Endothelial cell of umbilical vein (primary cell): ENCODE measurements at regions not wholly inside any gene's neighbourhood (a gene's known extent, or its start where the extent isn't known, plus 50 kb on each side); places are given as distances from the start of the nearest gene placed in this dataset.

Experiments
- BruUV-seq: library from RNA; stranded (reverse); fragments of 400-500 nt; replicated peaks from 2 replicates; lab custom pipeline; 2021; lab: Mats Ljungman, UMichigan
- CTCF ChIA-PET: fragments of 300-600, 350-600 bp; sonication (Branson Sonifier 250); formaldehyde crosslinking; loops from one replicate; lab custom pipeline; 2021; ENCODE audit warnings: antibody characterized with exemption, inconsistent platforms; lab: Charles Lee
- POLR2A ChIA-PET: fragments of 300-600, 350-600 bp; sonication (Branson Sonifier 250); formaldehyde crosslinking; loops from one replicate; lab custom pipeline; 2021; ENCODE audit warnings: antibody characterized with exemption, inconsistent platforms; lab: Charles Lee
- DNase-seq: peaks from one replicate; pipeline ENCODE4 v3.0.0-alpha.2; 2011; ENCODE audit warnings: low read depth, low spot score
- FAIRE-seq: peaks from 2 replicates; lab custom pipeline; 2011; peaks lifted over from hg19 to GRCh38; lab: Jason Lieb, UNC
- H2AFZ ChIP-seq: 2 replicates; pipeline ENCODE4 v1.6.0; 2012; ENCODE audit warnings: low read depth, low read length, control low read depth, inconsistent platforms
- H3K27ac ChIP-seq: 2 replicates; pipeline ENCODE4 v1.5.1; 2011; ENCODE audit warnings: low read depth, mild to moderate bottlenecking, control low read depth, low read length, moderate library complexity; ENCODE audit not compliant: insufficient read depth
- H3K27me3 ChIP-seq, 2 experiments: 2 replicates each; pipeline versions ENCODE4 v1.6.0 to v1.6.1; 2011; ENCODE audit warnings: low read length in 2 of 2, mixed read lengths in 1 of 2; ENCODE audit not compliant: control insufficient read depth in 2 of 2, insufficient read depth in 2 of 2
- H3K36me3 ChIP-seq, 2 experiments: 2 replicates in 1 of 2; 3 replicates in 1 of 2; pipeline ENCODE4 v1.5.1; 2011; ENCODE audit warnings: low read length in 2 of 2, mild to moderate bottlenecking in 1 of 2, moderate library complexity in 1 of 2; ENCODE audit not compliant: control insufficient read depth in 2 of 2, insufficient read depth in 2 of 2; ENCODE audit errors: extremely low read depth in 1 of 2
- H3K4me1 ChIP-seq: 3 replicates; pipeline ENCODE4 v1.5.1; 2011; ENCODE audit warnings: mild to moderate bottlenecking, low read length; ENCODE audit not compliant: control insufficient read depth, insufficient read depth; ENCODE audit errors: extremely low read depth
- H3K4me2 ChIP-seq: 2 replicates; pipeline ENCODE4 v1.6.1; 2011; ENCODE audit warnings: low read length, control low read depth, mixed read lengths; ENCODE audit not compliant: insufficient read depth
- H3K4me3 ChIP-seq, 3 experiments: fragments of 200-600 bp in 1 of 3; sonication (generic), shearing (Covaris generic) in 1 of 3; replicated peaks in 1 of 3; 2 replicates each; pipeline ENCODE4 v1.5.1; 2011 to 2016; ENCODE audit warnings: control low read depth in 3 of 3, low read length in 3 of 3, mild to moderate bottlenecking in 2 of 3, inconsistent platforms in 1 of 3, low read depth in 1 of 3, moderate library complexity in 1 of 3; ENCODE audit not compliant: insufficient read depth in 1 of 3
- H3K79me2 ChIP-seq: 2 replicates; pipeline ENCODE4 v1.6.0; 2012; ENCODE audit warnings: low read length, inconsistent platforms; ENCODE audit not compliant: control insufficient read depth, insufficient read depth
- H3K9ac ChIP-seq: replicated peaks from 2 replicates; pipeline ENCODE3; 2011; ENCODE audit warnings: low read length, control low read depth; ENCODE audit not compliant: insufficient read depth; ENCODE audit errors: extremely low read depth
- H3K9me1 ChIP-seq: replicated peaks from 3 replicates; pipeline ENCODE4 v1.6.0; 2011; ENCODE audit warnings: mild to moderate bottlenecking, low read length; ENCODE audit not compliant: control insufficient read depth, insufficient read depth; ENCODE audit errors: extremely low read depth
- H3K9me3 ChIP-seq: replicated peaks from 2 replicates; pipeline ENCODE4 v1.5.1; 2012; ENCODE audit warnings: low read length, inconsistent platforms; ENCODE audit not compliant: control insufficient read depth, insufficient read depth
- H4K20me1 ChIP-seq: replicated peaks from 2 replicates; pipeline ENCODE3; 2011; ENCODE audit warnings: mild to moderate bottlenecking, low read length; ENCODE audit not compliant: control insufficient read depth, insufficient read depth; ENCODE audit errors: extremely low read depth
- EZH2 ChIP-seq: IDR thresholded peaks from 2 replicates; pipeline ENCODE4 v1.6.1; 2012; ENCODE audit warnings: borderline replicate concordance, low read depth, mild to moderate bottlenecking, moderate library complexity, low read length, inconsistent platforms; ENCODE audit not compliant: severe bottlenecking
- FOS ChIP-seq: IDR thresholded peaks from 2 replicates; pipeline ENCODE4 v1.6.1; 2011; ENCODE audit warnings: mild to moderate bottlenecking, low read length, moderate library complexity, borderline replicate concordance; ENCODE audit not compliant: insufficient read depth
- GATA2 ChIP-seq: IDR thresholded peaks from 2 replicates; pipeline ENCODE4 v1.7.0; 2011; ENCODE audit warnings: low read depth, mild to moderate bottlenecking, moderate library complexity, mixed read lengths, low read length; ENCODE audit not compliant: insufficient read length, insufficient read depth
- JUN ChIP-seq: IDR thresholded peaks from 2 replicates; pipeline ENCODE4 v1.6.1; 2011; ENCODE audit warnings: borderline replicate concordance, low read depth; ENCODE audit not compliant: insufficient read length, insufficient read depth
- MYC ChIP-seq: IDR thresholded peaks from one replicate; pipeline ENCODE4 v1.6.1; 2011; ENCODE audit warnings: mild to moderate bottlenecking, low read depth, low read length
- POLR2A ChIP-seq: IDR thresholded peaks from 2 replicates; pipeline ENCODE4 v1.6.1; 2012; ENCODE audit warnings: low read depth, mild to moderate bottlenecking, control low read depth, low read length
- POLR2AphosphoS5 ChIP-seq: IDR thresholded peaks from 2 replicates; pipeline ENCODE4 v1.6.1; 2012; ENCODE audit warnings: low read depth, mild to moderate bottlenecking, control low read depth, low read length, moderate library complexity; ENCODE audit not compliant: insufficient read depth
- dilution Hi-C: fragments of 300-500 bp; cut with MboI; formaldehyde crosslinking; loops from one replicate; pipeline ENCODE4 v1.15.0; 2019; ENCODE audit warnings: low sequenced_read_pairs; ENCODE audit not compliant: extremely low pct_ligation_motif_present
- intact Hi-C: fragments of 100-400 bp; cut with micrococcal nuclease; formaldehyde crosslinking; loops from one replicate; pipeline ENCODE4 v1.10.0; 2022
- TF ChIP-seq, protein P1 (sequence below): IDR thresholded peaks from 2 replicates; pipeline ENCODE4 v1.6.1; 2011; ENCODE audit not compliant: insufficient read depth, insufficient read length
- TF ChIP-seq, protein P2 (sequence below), 2 donors: IDR thresholded peaks; 1 replicate in 1 of 2; 2 replicates in 1 of 2; pipeline ENCODE4 v1.5.1; 2011; ENCODE audit warnings: low read length in 2 of 2, mild to moderate bottlenecking in 2 of 2, moderate library complexity in 2 of 2, control low read depth in 1 of 2, inconsistent platforms in 1 of 2, low read depth in 1 of 2; ENCODE audit not compliant: insufficient read depth in 1 of 2; ENCODE audit errors: extremely low read depth in 1 of 2

DNA sequence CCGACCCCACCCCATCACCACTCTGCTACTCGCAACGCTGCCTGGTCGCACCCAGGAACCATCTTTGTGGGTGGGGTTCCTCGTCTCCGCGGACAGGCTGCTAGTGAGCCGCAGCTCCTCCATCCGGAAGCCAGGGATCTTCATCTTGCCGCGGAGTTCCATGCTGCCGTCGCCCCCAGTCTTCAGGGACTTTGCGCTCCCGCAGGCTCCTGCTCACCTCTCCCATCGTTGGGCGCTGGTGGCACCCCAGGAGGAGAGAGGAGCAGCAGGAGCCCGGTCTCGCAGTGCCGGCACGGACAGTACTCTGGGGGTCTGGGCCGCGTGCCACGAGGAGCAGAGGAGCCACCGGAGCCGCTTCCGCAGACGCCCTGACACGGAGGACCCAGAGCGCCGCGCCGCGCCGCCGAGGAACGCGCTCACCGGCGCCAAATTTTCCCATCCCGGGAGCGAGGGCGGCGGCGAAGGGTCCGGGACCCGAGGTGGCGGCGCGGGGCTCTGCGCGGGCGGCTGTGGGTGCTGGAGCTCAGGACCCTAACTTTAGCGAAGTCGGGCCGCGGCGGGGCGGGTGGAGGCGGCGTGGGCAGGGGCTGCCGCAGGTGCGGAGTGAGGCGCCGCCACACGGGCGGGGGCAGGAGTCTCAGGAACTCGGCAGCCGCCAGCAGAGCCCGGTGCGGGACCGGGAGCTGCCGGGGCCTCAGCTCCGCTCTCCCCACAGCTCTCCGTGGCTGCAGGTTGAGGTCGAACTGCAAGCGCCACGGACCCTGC, 750.1 kb upstream of the SORCS1 start:
- no peaks in the 10 kb centered on the region for H3K9me1 ChIP-seq
- H3K27ac ChIP-seq, result no peak overlapping the region
- H3K27me3 ChIP-seq, result no peaks in the 10 kb centered on the region
- no peaks in the 10 kb centered on the region for H3K4me1 ChIP-seq
- no peak overlapping the region for H2AFZ ChIP-seq
- dilution Hi-C loops, result no loop called here
- H3K9ac ChIP-seq, result no peak overlapping the region
- H3K36me3 ChIP-seq, result no peaks in the 10 kb centered on the region
- H3K4me3 ChIP-seq, result no peak overlapping the region
- H3K9me3 ChIP-seq, result peaks cover 3% of the 10 kb centered on the region
- H3K4me2 ChIP-seq, result no peak overlapping the region
- TF ChIP-seq POLR2A (no peak), FOS (no peak), MYC (no peak)
- ChIA-PET CTCF (no interaction called here), POLR2A (no interaction called here)
- DNase-seq, result no peak
- intact Hi-C loops, result no loop called here
- no peaks in the 10 kb centered on the region for H4K20me1 ChIP-seq
- BruUV-seq, result no TSS peak
- no peaks in the 10 kb centered on the region for H3K79me2 ChIP-seq
- FAIRE-seq, result no peak

DNA sequence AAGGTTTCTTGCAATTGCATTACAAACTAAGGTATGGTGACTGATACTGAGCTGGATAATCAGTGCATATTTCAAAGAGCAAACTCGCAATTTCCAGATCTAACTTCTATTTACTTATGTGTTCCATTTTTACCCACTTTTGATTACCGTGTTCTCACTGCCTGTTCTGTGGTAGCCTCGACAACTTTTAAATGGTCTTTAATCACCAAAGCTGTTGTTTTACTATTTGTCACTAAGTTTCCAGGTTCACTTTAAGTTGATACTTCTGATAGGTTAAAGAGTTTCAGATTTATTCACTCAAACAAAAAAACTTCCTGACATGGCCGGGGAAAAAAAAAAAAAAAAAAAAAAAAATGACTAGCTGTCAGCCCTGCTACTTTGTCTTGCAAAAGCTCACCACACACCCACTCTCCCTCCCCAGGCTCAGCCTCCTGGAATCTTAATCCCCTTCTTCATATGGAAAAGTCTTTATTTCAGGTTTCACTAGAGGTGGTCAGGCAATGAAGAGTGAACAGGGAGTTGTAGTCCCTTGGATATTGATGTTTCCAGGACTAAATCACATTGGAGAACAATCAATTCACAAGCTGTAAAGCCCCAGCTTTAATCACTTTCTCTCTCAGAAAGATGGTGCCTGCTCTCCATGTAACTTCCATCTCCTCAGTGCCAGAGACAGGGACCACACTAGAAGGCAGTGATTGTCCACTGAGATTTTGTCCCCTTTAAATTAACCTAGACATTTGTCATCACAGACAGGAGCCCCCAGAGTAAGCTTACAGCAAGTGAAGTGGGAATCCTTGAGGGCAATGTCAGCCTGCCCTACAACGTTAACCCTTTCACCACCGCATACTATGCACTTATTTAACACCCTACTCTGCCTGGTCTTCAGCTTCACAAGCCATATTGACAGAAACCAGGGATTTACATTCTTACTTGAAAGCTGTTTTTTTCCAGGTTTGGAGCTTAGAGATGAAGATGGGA, 749.1 kb upstream of the SORCS1 start:
- Histone ChIP-seq H2AFZ (no peak overlapping the region), H3K4me3 (no peak overlapping the region), H3K9me1 (no peaks in the 10 kb centered on the region)

More for the DNA sequence above, 749.1 kb upstream of the SORCS1 start:
- H3K36me3 ChIP-seq, result no peaks in the 10 kb centered on the region
- H3K4me2 ChIP-seq, result no peak overlapping the region
- H3K27ac ChIP-seq, result no peak overlapping the region
- no peak for DNase-seq
- H3K27me3 ChIP-seq, result no peaks in the 10 kb centered on the region
- no TSS peak for BruUV-seq
- dilution Hi-C loops (no loop called here), intact Hi-C loops (no loop called here)
- POLR2A ChIA-PET, result no interaction called here
- peaks cover 3% of the 10 kb centered on the region for H3K9me3 ChIP-seq
- no peak for FAIRE-seq
- CTCF ChIA-PET, result no interaction called here
- H4K20me1 ChIP-seq, result no peaks in the 10 kb centered on the region
- no peaks in the 10 kb centered on the region for H3K4me1 ChIP-seq
- no peaks in the 10 kb centered on the region for H3K79me2 ChIP-seq
- H3K9ac ChIP-seq, result no peak overlapping the region
- TF ChIP-seq POLR2A, result no peak
- no peak for TF ChIP-seq EZH2
- no peak for TF ChIP-seq MYC
- no peak for TF ChIP-seq GATA2
- no peak for TF ChIP-seq JUN
- TF ChIP-seq FOS, result no peak
- TF ChIP-seq, protein P1, sequence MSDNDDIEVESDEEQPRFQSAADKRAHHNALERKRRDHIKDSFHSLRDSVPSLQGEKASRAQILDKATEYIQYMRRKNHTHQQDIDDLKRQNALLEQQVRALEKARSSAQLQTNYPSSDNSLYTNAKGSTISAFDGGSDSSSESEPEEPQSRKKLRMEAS, result no peak
- no peak for TF ChIP-seq POLR2AphosphoS5
- TF ChIP-seq, protein P2, sequence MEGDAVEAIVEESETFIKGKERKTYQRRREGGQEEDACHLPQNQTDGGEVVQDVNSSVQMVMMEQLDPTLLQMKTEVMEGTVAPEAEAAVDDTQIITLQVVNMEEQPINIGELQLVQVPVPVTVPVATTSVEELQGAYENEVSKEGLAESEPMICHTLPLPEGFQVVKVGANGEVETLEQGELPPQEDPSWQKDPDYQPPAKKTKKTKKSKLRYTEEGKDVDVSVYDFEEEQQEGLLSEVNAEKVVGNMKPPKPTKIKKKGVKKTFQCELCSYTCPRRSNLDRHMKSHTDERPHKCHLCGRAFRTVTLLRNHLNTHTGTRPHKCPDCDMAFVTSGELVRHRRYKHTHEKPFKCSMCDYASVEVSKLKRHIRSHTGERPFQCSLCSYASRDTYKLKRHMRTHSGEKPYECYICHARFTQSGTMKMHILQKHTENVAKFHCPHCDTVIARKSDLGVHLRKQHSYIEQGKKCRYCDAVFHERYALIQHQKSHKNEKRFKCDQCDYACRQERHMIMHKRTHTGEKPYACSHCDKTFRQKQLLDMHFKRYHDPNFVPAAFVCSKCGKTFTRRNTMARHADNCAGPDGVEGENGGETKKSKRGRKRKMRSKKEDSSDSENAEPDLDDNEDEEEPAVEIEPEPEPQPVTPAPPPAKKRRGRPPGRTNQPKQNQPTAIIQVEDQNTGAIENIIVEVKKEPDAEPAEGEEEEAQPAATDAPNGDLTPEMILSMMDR (IDR thresholded peaks at IDR 0.05; ENCODE audit: extremely low read depth in 1 of 2, insufficient read depth in 1 of 2, low read depth in 1 of 2, low read length in 2 of 2), result no peak
